ENCODE measurements at regions not wholly inside any gene's neighbourhood (a gene's known extent, or its start where the extent isn't known, plus 50 kb on each side); places are given as distances from the start of the nearest gene placed in this dataset.

DNA sequence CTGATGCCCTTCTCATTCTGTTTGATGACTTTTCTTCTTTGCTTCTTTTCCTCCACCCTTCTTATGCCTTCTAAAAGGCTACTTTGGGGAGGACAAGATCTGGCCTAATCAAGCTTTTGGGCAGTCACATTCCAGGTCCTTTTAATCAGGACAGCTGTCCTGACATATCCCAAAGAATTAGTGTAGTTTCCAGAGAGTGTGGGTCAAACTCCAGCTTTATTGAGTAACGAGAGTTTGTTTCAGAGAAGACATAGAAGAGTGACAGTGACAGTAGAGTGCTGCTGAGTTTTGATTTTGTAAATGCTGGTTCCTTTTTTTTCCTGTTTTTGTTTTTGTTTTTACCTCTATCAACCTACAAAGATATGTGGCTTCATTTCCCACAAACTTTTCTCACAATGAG, 158.4 kb upstream of the SESN3 start:
- no peak for TF ChIP-seq USF1 (IDR thresholded peaks at IDR 0.05; ENCODE audit: borderline replicate concordance, low read depth)
- no peak for TF ChIP-seq RCOR1 (IDR thresholded peaks at IDR 0.05; ENCODE audit: low read length)
- no peak for TF ChIP-seq POLR2AphosphoS5 (IDR thresholded peaks at IDR 0.05; ENCODE audit: low read depth, low read length)
- TF ChIP-seq NFIC (IDR thresholded peaks at IDR 0.05; ENCODE audit: borderline replicate concordance) = no peak
- no peak for TF ChIP-seq CTCF (IDR thresholded peaks at IDR 0.05)
- no peak for TF ChIP-seq TCF12 (IDR thresholded peaks at IDR 0.05)
- TF ChIP-seq ELF1 (IDR thresholded peaks at IDR 0.05) = no peak
- TF ChIP-seq, protein P1, sequence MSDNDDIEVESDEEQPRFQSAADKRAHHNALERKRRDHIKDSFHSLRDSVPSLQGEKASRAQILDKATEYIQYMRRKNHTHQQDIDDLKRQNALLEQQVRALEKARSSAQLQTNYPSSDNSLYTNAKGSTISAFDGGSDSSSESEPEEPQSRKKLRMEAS (IDR thresholded peaks at IDR 0.05; ENCODE audit: low read depth) = no peak
- no peak for TF ChIP-seq JUND (IDR thresholded peaks at IDR 0.05)
- no peak for TF ChIP-seq MXI1 (IDR thresholded peaks at IDR 0.05; ENCODE audit: low read depth, low read length)
- no peak for TF ChIP-seq NRF1 (IDR thresholded peaks at IDR 0.05; ENCODE audit: low read depth, low read length)
- no peak for TF ChIP-seq EZH2phosphoT487 (IDR thresholded peaks at IDR 0.05; ENCODE audit: borderline replicate concordance, low read depth)
- no peak for TF ChIP-seq SIN3A (IDR thresholded peaks at IDR 0.05; ENCODE audit: borderline replicate concordance, low read depth, low read length)
- no peak for TF ChIP-seq TAF1 (IDR thresholded peaks at IDR 0.05; ENCODE audit: borderline replicate concordance, low read depth, low read length)
